Adrenal gland (tissue), 5 donors: ENCODE measurements at regions not wholly inside any gene's neighbourhood (a gene's known extent, or its start where the extent isn't known, plus 50 kb on each side); places are given as distances from the start of the nearest gene placed in this dataset.

Source experiments
- POLR2A ChIP-seq, 2 donors: fragments of 450-650 bp; IDR thresholded peaks; one replicate each; pipeline ENCODE4 v1.6.1; 2017; ENCODE audit warnings: antibody characterized with exemption in 2 of 2, mild to moderate bottlenecking in 2 of 2, moderate library complexity in 1 of 2
- TF ChIP-seq, protein P1 (sequence below), 6 experiments: fragments of 450-650 bp in 4 of 6; fragments of 200-600 bp in 2 of 6; sonication (generic) in 1 of 6; IDR thresholded peaks; 1 replicate in 5 of 6; 2 replicates in 1 of 6; pipeline versions ENCODE4 v1.5.1 to v1.8.0; 2016 to 2021; ENCODE audit warnings: antibody characterized with exemption in 6 of 6, mild to moderate bottlenecking in 2 of 6, moderate library complexity in 1 of 6
- donor health status: DM: no; HTN: no; CAD: no.

DNA sequence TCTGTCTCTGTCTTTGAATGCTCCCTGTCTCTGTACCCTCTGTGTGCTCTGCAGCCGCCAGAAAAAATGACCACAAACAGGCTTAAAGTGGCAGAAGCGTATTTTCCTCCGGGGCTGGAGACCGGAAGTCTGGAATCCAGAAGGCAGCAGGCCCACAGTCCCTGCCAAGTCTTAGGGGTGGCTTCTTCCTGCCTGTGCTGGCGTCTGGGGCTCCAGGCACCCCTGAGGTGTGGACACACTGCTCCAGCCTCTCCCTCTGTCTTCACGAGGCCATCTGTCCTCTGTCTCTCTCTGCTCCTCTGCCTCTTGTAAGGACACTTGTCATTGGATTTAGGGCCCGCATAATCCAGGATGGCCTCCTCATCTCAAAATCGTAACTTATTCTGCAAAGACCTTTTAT, 298.4 kb upstream of the IRX4 start:
- no peak for TF ChIP-seq POLR2A (IDR thresholded peaks at IDR 0.05)
- TF ChIP-seq, protein P1, sequence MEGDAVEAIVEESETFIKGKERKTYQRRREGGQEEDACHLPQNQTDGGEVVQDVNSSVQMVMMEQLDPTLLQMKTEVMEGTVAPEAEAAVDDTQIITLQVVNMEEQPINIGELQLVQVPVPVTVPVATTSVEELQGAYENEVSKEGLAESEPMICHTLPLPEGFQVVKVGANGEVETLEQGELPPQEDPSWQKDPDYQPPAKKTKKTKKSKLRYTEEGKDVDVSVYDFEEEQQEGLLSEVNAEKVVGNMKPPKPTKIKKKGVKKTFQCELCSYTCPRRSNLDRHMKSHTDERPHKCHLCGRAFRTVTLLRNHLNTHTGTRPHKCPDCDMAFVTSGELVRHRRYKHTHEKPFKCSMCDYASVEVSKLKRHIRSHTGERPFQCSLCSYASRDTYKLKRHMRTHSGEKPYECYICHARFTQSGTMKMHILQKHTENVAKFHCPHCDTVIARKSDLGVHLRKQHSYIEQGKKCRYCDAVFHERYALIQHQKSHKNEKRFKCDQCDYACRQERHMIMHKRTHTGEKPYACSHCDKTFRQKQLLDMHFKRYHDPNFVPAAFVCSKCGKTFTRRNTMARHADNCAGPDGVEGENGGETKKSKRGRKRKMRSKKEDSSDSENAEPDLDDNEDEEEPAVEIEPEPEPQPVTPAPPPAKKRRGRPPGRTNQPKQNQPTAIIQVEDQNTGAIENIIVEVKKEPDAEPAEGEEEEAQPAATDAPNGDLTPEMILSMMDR (IDR thresholded peaks at IDR 0.05), result no peak
